NCI-H187 (cell line): ENCODE measurements at regions not wholly inside any gene's neighbourhood (a gene's known extent, or its start where the extent isn't known, plus 50 kb on each side); places are given as distances from the start of the nearest gene placed in this dataset.
"Not testable (repeated sequence)": the region's sequence is repeated elsewhere in the genome, so short reads cannot be mapped to it uniquely, and the experiment has no call there.

Source experiments
- DNase-seq, 2 experiments: peaks; one replicate each; lab custom pipeline; 2025; lab: John Stamatoyannopoulos, UW

DNA sequence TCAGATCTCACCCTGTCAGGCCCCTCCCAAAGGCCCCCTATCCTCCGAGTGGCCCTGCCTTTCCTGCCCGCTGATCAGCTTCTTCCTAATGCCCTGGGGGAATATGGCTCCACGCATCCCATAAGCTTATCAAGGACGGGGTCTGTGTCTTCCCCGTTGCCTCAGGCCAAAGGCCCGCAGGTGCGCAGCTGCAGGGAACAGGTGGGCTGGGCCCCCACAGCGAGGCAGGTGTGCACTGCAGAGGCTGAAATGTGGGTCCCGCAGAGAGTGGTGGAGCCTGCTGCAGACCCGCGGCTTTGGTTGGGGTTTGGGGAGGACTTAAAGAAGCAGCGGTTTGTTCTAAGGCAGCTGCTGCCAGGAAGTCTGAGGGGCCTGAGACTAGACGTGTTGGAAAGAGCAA is 220.8 kb upstream of the TCERG1L start:
- no peak for DNase-seq

DNA sequence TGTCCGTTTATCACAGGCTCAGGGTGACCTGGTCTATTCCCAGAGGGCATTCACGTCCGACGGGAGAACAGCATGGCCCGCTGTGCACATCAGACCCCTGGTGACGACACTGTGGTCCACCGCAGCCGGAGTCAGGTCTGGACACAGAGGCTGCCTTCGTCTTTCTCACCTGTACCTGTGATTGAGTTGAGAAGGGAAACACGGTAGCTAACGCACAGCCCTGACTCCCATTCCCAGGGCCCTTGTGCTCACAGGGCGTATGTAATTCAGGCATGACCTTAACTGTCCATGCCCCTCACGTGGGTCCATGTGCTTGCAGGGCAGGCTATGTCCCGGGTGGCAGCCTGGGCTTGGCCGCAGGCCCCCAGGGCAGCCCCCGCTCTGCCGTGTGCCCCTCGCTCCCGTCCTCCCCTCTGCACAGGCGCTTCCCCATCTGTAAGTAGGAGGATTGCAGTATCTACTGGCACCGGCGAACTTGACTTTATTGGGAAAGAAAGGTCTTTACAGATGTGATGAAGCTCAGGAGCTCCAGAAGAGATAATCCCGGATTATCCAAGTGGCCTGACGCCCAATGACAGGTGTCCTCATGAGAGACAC is 221.3 kb upstream of the TCERG1L start:
- no peak for DNase-seq

DNA sequence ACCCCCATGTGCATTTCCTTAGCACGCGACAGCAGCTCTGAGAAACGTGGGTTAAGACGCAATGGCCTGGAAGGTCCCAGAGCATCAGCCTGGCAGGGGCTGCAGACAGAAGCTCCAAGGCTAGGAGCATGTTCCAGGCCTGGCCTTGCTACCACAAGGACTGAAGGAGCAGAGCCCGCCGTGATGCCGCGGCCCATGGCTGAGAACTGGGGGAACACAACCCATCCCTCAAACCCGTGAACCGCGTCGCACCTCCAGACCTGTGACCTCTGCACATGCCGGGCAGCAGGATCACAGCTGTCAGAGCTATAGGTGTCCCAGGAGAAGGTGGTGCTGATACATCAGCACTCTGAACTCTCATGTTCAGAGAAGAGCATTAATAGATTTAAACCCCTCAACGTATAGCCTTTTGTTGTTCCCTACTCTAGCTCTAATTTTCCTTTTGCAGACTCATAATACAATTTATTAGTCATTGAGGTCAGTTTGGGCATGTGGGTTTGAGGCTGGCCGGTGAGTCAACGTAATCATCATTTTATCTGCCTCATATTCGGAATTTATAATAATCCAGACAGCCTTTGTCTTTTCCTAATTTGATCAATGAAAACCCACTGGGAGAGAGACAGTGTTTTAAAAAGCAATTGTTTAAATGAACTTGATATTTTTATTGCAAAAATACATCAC is 222.5 kb upstream of the TCERG1L start:
- DNase-seq, result no peak

DNA sequence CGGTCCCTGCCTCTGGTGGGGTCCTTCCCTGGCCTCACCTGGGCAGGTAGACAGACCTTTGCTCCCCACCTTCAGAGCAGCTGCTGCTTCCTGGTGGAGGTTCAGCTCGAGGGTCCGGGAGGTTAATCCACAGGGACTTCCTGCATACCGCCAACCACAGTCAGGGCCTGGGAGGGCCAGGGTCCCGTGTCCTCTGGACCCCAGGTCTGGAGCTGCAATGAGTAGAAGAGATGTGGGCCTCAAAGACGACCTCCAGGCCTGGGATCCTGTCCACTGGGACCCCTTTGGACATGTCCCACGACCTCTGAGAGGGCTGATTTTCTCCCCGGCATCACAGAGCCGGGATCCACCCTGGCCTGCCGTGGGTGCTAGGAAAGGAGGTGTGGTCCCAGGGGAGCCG is 223.3 kb upstream of the TCERG1L start:
- DNase-seq, result no peak

DNA sequence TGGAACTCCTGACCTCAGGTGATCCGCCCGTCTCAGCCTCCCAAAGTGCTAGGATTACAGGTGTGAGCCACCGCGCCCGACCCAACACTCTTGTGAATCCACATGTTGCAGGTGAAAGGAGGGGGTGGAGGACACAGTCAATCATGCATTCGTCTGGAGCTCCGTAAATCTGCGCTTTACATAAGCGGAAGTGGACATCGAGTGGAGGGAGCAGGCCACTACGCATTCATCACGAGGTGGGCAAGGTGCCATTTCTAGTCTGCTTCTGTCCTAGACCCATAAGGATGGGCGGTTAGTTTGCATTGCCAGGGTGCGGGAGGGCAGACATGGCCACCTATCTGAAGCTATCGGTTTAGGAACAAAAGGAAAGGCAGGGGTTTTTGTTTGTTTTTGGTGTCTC is 225.2 kb upstream of the TCERG1L start:
- DNase-seq, result no peak

DNA sequence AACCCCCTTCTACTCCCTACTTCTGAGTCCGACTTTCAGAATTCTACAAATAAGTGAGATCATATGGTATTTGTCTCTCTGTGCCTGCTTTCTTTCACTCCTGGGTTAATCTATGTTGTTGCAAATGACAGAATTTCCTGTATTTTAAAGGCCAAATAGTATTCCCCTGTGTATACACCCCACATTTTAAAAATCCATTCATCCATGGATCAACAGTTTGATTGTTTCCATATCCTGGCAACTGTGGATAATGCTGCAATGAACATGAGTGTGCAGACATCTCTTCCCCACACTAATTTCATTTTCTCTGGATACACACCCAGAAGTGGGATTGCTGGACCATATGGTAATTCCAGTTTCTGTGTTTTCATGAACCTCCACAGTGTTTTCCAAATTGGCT is 225.8 kb upstream of the TCERG1L start:
- DNase-seq, result no peak

DNA sequence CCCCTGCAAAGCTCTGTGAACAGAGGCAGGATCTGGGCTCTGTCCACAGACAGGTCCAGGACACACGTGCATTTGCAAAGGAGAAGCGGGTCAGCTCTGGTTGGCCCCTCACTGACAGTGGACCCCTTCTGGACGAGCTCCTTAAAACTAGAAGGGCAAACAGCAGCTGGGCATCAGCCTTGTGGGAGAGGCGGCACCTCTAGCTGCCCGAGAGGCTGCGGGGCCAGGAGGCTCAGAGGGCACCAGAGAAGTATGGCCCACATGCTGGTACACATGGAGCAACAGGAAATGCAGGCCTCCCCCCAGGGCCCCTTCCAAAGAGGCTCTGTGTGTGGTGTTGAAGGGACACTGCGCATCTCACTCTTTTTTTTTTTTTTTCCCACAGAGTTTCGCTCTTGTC is 233.0 kb upstream of the TCERG1L start:
- DNase-seq, result no peak

DNA sequence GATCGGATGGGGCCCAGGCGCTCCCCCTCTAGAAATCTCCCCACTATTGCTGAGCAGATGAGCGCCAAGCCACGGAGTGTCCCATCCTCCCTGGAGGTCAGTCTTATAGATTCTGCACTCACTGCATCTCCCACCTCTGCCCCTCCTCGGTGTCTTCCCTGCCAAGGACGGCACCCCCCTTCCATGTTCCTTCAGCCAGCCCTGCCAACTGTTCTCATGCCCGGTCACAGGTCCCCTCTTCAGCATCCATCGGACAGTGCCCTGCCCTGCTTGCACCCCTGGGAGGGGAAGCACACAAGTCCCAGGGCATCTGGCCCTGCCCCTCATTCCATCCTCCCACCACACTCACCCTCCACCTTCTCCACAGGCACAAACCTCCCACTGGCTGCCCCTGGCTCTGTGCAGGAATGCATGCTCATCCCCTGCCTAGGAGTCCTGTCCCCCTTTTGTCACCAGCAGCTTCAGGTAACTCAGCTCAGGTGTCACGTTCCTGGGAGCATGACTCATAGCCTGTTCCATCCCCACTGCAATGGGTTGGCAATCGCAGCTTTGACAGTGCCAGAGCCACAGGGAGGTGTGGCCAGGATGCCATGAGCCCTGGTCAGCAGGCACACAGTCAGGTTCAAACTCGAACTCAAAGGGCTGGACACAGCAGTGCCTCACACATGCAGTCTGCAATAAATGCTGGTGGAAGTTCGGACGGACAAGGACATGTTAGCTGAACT is 234.7 kb upstream of the TCERG1L start:
- DNase-seq, result no peak

DNA sequence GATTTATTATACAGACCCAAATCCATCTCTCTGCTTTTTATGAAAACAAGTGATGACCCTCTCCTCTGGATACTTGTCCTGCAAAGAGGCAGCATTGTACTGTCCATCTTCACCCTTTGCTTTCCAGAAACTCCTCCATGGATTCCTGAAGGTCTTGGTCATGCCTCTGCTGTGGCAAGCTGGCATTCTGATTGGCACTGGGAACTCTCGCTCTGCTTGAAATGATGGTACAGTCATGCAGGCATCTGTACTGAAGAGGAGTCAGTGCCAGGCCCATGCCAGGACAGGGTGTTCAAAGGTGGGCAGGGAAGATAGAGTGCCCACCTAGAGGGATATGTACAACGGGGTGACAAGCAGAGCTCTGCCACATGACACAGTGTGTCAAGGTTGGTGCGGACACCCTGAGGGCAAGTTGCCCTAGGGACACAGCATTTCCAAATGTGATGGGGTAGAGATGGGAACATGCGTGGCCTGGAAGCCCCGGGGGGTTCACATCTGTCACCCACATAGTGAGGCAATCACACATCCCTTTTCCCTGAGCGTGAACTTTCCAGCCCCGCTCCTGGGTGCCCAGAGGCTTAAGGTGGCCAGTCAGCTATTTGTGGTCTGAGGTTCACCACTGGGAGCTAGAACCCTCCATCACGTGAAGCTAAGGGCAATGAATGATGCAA is 235.7 kb upstream of the TCERG1L start:
- no peak for DNase-seq

DNA sequence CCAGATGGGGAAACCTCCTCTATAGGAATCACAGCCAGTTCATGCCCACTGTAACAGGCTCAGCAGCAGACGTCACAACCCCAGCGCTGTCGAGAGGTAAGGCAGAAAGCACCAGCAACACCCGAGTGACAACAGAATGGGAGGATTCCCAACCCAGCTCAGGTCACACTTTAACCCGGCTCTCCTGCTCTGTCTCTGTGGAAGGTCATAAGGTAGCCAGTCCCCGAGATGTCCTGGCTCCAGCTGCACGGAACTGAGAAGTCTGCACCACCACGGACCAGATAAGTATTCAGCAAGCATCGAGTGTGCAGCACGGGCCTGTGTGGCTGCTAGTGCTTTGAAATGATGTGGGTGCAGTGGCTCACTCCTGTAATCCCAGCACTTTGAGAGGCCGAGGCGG is 236.7 kb upstream of the TCERG1L start:
- DNase-seq, result no peak

DNA sequence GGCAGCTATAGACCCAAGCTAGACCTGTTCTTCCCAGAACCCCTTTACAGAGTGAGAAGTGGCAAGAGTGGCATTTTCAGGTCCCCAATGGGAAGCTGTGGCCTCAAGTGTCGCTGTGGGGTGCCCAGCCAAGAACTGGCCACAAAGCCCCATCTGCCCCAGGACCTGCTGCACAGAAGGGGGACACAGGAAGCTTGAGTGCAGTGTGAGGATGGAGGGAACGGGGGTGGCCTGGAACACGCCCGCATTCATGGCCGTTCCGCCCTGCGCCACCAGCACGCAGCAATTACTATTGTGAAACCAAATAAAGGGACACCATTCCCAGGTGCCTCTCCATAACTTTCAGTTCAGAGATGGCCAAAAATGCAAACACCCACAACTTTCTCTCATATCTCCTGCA is 237.6 kb upstream of the TCERG1L start:
- DNase-seq, result no peak

DNA sequence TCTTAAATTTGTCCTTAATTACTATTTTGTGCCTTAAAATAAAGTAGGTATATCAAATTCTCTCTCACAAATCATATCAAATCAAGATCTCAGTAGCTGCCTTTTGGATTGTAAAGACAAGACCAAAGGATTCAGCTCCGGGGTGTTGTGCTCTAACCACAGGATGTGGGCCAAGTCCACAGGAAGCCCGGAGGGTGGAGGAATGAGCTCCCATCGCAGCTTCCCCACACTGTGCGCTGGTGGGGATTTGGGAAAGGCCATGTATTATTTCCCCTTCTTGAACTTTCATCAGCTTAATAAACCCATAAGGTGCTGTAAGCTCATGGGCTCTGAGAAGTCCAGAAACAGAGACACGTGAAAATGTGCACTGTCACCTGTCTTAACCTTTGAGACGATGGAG is 241.6 kb upstream of the TCERG1L start:
- DNase-seq, result no peak

DNA sequence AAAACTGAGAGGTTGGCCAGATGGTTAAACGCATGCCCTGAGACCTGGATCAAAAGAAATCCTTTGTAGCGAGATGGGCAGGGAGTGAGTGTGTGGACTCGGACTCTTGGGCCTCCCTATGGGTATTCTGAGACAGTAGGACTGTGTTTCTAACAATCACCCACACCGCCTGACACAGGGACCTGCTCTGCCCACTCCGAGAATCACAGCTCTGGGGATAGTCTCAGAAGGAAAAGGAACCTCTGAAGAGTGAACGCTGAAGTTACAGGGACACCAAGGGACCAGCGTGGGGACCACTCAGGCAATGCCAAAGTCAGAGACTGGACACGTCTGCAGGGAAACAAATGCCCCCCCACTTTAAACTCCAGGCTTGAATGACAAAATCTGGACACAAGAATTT is 242.1 kb upstream of the TCERG1L start:
- no peak for DNase-seq

DNA sequence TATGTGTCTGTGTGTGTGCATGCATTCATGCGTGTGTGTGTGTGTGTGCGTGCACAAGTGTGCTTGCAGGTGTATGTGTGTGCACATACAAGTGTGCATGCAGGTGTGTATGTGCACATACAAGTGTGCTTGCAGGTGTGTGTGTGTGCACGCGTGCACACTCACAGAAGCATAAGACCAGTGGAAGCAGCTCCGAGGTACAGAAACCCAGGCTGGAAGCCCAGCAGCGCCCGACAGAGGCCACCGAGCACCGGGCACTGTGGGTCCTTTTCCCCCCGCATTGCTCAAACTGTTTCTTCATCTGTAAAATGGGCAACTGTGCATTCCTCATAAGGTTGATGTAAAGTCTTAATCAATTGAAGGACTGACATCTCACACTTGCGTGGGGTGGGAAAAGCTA is 243.3 kb upstream of the TCERG1L start:
- no peak for DNase-seq

DNA sequence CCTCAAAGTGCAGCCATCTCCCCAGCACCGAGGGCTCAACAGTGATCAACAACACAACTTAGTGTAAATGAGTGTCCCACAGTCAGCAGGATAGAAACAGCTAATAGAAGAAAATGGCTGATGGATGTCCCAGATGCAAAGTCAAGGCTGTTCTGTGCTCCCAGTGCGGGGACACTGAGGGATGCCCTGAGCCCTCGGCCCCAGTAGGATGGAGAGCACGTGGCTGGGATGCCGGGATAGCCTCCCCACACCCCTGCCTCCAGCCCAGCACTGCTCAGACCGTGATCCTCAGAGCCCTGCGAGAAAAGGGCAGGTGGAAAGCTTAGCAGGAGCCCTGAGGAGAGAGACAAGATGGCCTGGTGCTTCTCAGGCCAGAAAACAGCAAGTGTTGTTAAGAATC is 243.9 kb upstream of the TCERG1L start:
- DNase-seq, result no peak

DNA sequence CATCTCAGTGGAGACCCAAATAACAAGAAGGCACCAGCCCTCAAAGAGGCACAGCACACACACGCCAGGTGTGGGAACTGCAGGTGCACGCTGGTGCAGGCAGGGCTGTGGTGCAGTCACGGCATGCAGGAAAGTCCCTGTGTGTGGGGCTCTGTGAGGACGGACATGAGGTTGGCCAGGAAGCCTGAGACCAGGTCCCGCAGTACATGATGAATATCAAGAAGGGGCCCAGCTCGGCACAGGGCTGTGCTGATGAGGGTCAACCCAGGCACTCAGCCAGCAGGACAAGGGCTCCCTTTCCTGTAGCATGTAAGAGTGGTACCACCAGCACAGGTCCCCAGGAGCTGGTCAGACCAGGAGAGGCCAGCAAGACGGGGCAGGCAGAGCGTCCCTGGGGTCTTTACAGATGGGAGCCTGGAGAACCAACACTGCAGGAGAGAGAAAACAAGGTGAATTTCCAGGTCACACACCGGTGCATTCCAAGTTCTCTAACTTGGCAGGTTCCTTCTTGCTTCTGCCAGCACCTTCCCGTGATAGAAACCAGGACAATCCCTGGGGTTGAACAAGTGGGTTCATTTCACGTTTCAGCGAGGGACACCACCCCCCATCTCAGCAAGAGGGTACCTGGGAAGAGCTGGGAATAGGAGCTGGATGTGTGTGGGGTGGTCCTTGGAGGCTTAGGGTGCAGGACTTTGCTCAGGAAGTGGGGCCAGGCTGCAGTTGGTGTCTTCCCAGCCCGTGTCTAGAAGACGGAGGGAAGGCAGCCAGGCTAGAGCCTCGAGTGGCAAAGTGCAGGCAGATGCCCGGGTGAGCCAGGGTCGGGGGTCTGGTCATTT is 244.8 kb upstream of the TCERG1L start:
- DNase-seq, result no peak

DNA sequence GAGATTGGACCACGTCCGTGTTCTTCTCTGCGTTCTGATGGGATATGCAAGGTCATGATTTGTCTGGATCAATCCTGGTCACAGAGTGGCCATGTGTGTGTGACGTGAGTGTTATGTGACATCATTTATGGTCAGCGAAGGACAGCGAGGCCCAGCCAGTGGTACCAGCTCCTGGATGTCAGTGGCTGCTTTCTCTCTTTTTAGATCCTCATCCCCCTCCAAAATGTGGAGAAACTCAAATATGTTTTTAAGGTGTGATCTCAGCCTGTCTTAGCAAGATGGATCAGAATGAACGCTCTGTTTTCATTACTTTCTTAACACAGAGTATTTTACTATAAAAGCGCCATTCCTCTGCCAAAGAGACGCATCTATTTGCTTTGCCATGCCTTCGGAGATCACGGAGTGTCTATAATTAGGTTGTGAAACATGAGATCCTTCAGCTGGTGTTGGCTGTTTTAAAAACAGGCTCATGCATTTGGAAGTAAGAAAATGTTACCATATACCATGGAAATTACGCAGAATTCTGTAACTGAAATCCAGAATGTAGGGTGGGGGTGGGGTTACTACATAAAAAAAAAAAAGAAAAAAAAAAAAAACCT is 245.5 kb upstream of the TCERG1L start:
- no peak for DNase-seq

DNA sequence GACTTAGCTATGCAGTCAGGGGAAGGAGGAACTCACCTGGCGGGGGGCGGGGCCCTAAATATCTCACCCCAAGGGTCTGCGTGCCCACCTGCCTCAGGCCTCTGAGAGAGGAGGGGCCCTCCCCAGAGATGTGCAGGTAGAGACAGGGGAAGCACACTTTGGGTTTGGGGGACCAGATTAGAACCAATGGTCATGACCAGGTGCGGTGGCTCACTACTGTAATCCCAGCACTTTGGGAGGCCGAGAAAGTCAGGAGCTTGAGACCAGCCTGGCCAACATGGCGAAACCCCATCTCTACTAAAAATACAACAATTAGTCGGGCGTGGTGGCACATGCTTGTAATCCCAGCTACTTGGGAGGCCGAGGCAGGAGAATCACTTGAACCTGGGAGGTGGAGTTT is 246.4 kb upstream of the TCERG1L start:
- DNase-seq, result not testable (repeated sequence)

DNA sequence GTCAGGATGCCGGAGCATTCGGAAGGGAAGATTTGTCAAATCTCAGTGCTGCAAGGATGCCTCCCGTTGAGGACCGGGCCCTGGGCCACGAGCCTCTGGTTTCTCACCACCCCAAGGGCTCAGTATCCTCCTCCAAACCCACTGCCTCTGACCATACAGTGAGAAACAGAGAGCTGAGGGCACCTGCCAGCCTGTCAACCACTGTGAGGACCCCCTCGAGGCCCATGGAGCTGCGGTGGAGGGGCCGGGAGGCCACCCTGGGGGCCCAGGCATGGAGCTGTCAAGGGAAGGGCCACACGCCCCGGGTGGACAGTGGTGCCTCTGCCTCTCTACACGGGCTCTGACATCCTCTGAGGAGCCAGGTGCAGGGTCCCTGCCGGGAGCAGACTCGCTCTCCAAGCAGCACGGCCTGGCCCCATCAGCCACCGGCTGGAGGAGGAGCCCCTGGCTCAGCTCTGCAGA is 248.0 kb upstream of the TCERG1L start:
- no peak for DNase-seq

DNA sequence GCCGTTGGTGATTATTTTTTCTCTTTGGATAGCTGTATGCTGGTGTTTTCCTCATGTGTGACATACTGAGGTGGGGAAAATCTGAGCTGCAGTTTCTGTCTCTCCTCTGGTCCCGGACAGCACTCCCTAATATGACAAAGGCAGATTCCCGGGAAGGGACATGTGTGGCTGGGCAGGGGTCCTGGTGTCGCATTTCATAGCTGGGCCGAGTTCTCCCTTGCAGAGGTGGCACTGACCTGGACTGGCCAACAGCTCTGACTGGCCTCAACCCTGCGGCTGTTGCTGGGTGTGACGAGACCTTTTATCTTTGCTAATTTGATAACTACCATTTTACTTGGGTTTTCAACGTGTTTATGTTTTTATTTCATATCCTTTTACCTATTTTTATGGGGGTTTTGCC is 248.6 kb upstream of the TCERG1L start:
- DNase-seq, result no peak

DNA sequence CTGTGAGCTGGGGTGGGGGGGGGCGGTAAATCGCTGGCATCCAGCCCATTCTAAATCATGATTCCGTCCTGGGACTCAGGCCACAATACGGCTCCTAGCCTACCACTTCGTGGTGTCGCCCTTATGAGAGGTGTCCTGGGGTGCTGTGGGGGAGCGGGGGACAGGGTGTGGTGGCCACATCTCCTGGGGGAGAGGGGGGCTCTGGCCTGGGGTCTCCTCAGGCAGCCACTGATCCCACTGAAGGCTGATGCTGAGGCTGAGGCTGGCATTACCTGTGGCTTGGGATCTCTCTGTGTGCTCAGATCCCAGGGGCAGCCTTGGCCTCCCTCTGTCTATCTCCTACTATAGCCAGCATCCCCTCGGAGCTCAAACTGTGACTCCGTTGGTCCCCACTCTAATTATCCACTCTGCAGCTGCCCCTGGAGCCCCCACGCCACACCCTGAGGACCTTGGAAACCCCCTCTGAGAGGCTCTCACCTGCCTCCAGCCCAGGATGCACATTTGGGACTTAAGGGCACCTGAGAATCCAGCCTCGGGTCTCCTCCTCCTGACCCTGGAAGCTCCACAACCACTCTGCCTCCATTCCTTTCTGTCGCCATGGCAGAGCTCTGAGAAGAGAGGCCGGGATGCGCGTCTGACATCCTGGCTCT is 249.3 kb upstream of the TCERG1L start:
- no peak for DNase-seq
